Right lobe of liver (tissue), 6 donors: ENCODE measurements at regions not wholly inside any gene's neighbourhood (a gene's known extent, or its start where the extent isn't known, plus 50 kb on each side); places are given as distances from the start of the nearest gene placed in this dataset.

Source experiments
- ATAC-seq, 4 donors: fragments of 200-7000 bp; cut with Tn5 transposase; one replicate each; pipeline ENCODE4 v1.9.1; 2020; ENCODE audit warnings: mild to moderate bottlenecking in 4 of 4, moderate library complexity in 4 of 4
- DNase-seq, 3 donors: peaks; one replicate each; pipeline ENCODE4 v3.0.0-alpha.2; 2020
- H3K27ac ChIP-seq, 3 donors: fragments of 200-600 bp; one replicate each; pipeline ENCODE4 v1.8.0; 2022
- H3K27me3 ChIP-seq, 2 donors: fragments of 200-600 bp; one replicate each; pipeline ENCODE4 v1.8.0; 2022
- H3K36me3 ChIP-seq, 4 donors: fragments of 200-600 bp; sonication (generic) in 1 of 4; one replicate each; pipeline versions ENCODE4 v1.5.1 to v1.8.0; 2017 to 2022; ENCODE audit warnings: control low read depth in 1 of 4
- H3K4me1 ChIP-seq, 4 donors: fragments of 200-600 bp; sonication (generic) in 1 of 4; one replicate each; pipeline versions ENCODE4 v1.5.1 to v1.8.0; 2017 to 2022; ENCODE audit warnings: control low read depth in 1 of 4
- H3K4me3 ChIP-seq, 3 donors: fragments of 200-600 bp; one replicate each; pipeline ENCODE4 v1.8.0; 2022
- H3K9me3 ChIP-seq, 4 donors: fragments of 200-600 bp; sonication (generic) in 1 of 4; one replicate each; pipeline versions ENCODE4 v1.5.1 to v1.8.0; 2017 to 2022; ENCODE audit warnings: control low read depth in 1 of 4
- POLR2A ChIP-seq: fragments of 450-650 bp; IDR thresholded peaks from one replicate; pipeline ENCODE4 v1.6.1; 2017; ENCODE audit warnings: antibody characterized with exemption, mild to moderate bottlenecking
- WGBS: methylation state at CpG from one replicate; pipeline ENCODE4 v1.1.6; 2018; ENCODE audit warnings: low coverage, low lambda C conversion rate; ENCODE audit not compliant: insufficient coverage; ENCODE audit errors: missing lambda C conversion rate; 5-methylcytosine and 5-hydroxymethylcytosine counted together
- intact Hi-C, 2 donors: fragments of 100-400 bp; cut with DNase I; formaldehyde crosslinking; loops; one replicate each; pipeline versions ENCODE4 v1.11.2 to v1.14.1; 2022
- TF ChIP-seq, protein P1 (sequence below), 4 donors: fragments of 200-600 bp in 3 of 4; fragments of 450-650 bp in 1 of 4; IDR thresholded peaks; one replicate each; pipeline versions ENCODE4 v1.5.1 to v1.8.0; 2016 to 2022; ENCODE audit warnings: antibody characterized with exemption in 4 of 4, mild to moderate bottlenecking in 2 of 4
- donor health status: DM: no; HTN: yes; CAD: no.
- donor health status: DM: no; HTN: no; CAD: no.
- donor health status: DM: no; HTN: no; CAD: no.
- donor health status: DM: no; HTN: yes; CAD: no.
- donor health status: DM: no; HTN: yes; CAD: no.

DNA sequence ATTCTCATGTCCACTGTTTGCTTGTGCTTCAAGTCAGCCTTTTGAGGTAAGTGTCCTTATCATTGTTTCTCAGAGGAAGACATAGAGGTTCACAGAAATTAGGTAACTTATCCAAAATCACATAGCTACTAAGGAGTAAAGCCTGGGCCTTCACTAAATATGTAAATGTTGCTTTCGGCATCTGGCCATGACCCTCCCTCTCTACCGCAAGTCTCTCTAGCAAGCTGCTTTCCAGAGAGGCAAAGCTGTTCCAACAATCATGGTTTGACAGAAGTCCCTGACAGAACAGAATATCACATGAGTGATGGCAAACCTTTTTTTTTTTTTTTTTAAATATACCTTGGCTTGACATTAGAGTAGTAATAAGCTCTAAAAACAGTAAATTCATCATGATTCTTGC is 94.5 kb upstream of the F3 start:
- 100% methylated on average over 2 of the region's 2 CpGs for WGBS
- intact Hi-C loops: no loop called here
- H3K9me3 ChIP-seq: no peaks in the 10 kb centered on the region
- TF ChIP-seq, protein P1, sequence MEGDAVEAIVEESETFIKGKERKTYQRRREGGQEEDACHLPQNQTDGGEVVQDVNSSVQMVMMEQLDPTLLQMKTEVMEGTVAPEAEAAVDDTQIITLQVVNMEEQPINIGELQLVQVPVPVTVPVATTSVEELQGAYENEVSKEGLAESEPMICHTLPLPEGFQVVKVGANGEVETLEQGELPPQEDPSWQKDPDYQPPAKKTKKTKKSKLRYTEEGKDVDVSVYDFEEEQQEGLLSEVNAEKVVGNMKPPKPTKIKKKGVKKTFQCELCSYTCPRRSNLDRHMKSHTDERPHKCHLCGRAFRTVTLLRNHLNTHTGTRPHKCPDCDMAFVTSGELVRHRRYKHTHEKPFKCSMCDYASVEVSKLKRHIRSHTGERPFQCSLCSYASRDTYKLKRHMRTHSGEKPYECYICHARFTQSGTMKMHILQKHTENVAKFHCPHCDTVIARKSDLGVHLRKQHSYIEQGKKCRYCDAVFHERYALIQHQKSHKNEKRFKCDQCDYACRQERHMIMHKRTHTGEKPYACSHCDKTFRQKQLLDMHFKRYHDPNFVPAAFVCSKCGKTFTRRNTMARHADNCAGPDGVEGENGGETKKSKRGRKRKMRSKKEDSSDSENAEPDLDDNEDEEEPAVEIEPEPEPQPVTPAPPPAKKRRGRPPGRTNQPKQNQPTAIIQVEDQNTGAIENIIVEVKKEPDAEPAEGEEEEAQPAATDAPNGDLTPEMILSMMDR (IDR thresholded peaks at IDR 0.05): no peak
- TF ChIP-seq POLR2A: no peak
- DNase-seq (no peak), ATAC-seq (no peak)
- no peaks in the 10 kb centered on the region for H3K4me1 ChIP-seq
- no peaks in the 10 kb centered on the region for H3K36me3 ChIP-seq
- H3K27ac ChIP-seq: no peak overlapping the region
- no peak overlapping the region for H3K4me3 ChIP-seq
- H3K27me3 ChIP-seq: no peaks in the 10 kb centered on the region

DNA sequence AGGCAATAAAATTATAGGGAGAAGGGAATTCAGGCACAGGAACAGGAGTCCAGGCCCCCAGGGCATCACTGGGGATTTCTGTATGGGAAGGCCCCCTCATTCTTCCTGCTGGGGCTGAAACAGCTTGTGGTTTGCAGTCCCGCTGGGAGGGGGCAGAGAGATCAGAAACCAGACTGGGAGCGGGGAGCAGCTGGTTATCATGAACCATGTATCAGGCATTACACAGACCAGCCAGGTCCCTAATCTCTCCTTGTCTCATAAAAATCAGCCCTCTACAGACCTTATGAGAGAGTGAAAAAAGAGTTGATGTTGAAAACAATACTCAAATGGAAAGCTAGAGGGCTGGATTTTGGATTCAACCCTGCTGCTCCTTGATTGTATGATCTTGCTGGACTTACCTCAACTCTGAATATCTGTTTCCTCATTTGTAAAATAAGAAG is 93.4 kb upstream of the F3 start:
- Histone ChIP-seq H3K9me3 (no peaks in the 10 kb centered on the region), H3K4me3 (no peak overlapping the region), H3K27ac (no peak overlapping the region), H3K4me1 (no peaks in the 10 kb centered on the region), H3K27me3 (no peaks in the 10 kb centered on the region), H3K36me3 (no peaks in the 10 kb centered on the region)
- intact Hi-C loops: no loop called here
- 88% methylated on average over 2 of the region's 2 CpGs for WGBS
- no peak for DNase-seq
- ATAC-seq: no peak
- TF ChIP-seq, protein P1 (IDR thresholded peaks at IDR 0.05): no peak
- TF ChIP-seq POLR2A: no peak

DNA sequence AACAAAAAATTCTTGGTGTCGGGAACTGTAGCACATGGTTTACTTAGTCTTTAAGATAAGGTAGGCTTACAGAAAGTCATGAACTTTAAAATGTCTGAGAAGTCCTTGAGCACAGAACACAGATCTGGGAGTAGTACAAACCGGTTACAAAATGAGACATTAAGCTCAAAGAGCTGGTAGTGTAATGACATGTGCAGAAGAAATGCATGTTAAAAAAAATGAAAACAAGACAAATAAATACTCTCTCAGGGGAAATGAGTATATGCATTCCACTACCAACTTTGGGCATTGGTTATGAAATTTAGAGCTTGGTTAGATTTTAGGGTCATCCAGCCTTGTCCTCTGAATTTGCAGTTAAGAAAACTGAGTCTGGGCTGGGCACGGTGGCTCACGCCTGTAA is 91.5 kb upstream of the F3 start:
- Histone ChIP-seq H3K9me3 (no peaks in the 10 kb centered on the region), H3K27ac (no peak overlapping the region), H3K36me3 (no peaks in the 10 kb centered on the region), H3K4me1 (no peaks in the 10 kb centered on the region), H3K27me3 (no peaks in the 10 kb centered on the region), H3K4me3 (no peak overlapping the region)
- no peak for DNase-seq
- 84% methylated on average over 4 of the region's 4 CpGs for WGBS
- intact Hi-C loops: no loop called here
- no peak for ATAC-seq
- TF ChIP-seq POLR2A: no peak
- TF ChIP-seq, protein P1 (IDR thresholded peaks at IDR 0.05): no peak

DNA sequence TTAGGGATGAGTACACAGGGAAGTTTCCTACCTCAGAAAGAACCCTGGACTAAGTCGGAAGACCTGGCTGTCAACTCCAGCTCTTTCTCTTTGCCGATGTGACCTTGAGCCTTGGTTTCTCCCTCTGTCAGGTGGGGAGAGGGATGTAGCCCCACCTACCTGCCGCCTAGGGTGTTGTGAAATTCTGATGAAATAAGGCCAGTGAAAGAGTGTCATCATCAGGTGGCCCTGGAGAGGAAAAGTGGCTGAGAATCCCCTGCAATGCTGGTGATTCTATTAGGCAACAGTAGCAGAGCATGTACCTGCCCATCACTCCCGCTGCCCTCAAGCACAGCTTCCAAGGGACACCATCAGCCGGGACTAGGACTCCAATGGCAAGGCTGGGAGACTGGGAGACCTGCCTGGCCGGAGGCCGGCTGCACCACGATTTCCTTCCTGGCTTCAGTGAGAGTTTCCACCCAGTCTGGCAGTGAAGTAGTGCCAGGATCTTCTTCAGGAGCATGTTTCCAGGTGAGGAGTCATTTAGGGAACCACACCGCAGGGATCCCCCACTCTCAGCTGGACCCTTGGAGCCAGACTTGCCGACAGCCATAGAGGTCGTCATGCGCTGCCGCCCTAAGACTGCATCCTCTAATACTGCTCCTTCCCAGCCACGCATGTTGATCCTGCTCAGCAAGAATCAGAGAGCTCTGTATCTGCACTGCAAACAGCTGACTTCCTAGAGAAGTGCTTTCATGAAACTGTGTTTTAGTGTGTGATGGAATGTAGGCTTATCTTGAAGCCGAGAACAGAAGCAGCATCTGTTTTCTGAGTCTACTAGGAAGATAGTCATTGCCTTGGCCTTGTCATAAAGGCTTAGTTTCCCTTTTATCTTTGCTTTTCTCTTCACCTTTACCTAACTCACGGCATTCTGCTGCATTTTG is 88.0 kb upstream of the F3 start:
- H3K9me3 ChIP-seq: no peaks in the 10 kb centered on the region
- H3K27ac ChIP-seq: no peak overlapping the region
- ATAC-seq: no peak
- no peaks in the 10 kb centered on the region for H3K27me3 ChIP-seq
- 68% methylated on average over 5 of the region's 16 CpGs for WGBS
- intact Hi-C loops: no loop called here
- no peaks in the 10 kb centered on the region for H3K36me3 ChIP-seq
- DNase-seq: no peak
- TF ChIP-seq, protein P1 (IDR thresholded peaks at IDR 0.05): no peak
- no peak for TF ChIP-seq POLR2A
- no peaks in the 10 kb centered on the region for H3K4me1 ChIP-seq
- H3K4me3 ChIP-seq: no peak overlapping the region
